PC-3 (cell line): ENCODE measurements at regions not wholly inside any gene's neighbourhood (a gene's known extent, or its start where the extent isn't known, plus 50 kb on each side); places are given as distances from the start of the nearest gene placed in this dataset.

Experiments used
- ATAC-seq: fragments of 200-7000 bp; cut with Tn5 transposase; 2 replicates; pipeline ENCODE4 v1.9.1; 2020; ENCODE audit warnings: mild to moderate bottlenecking, moderate library complexity
- BruUV-seq: library from RNA; stranded (reverse); fragments of 400-500 nt; replicated peaks from 2 replicates; lab custom pipeline; 2021; lab: Mats Ljungman, UMichigan
- CTCF ChIA-PET: fragments of 300-600 bp; sonication (Branson Sonifier 250); formaldehyde crosslinking; loops from one replicate; lab custom pipeline; 2022; ENCODE audit warnings: antibody characterized with exemption; lab: Charles Lee
- POLR2A ChIA-PET: fragments of 300-600 bp; sonication (Branson Sonifier 250); formaldehyde crosslinking; loops from one replicate; lab custom pipeline; 2022; ENCODE audit warnings: antibody characterized with exemption; ENCODE audit not compliant: unreplicated experiment; lab: Charles Lee
- DNase-seq: peaks from one replicate; pipeline ENCODE4 v3.0.0-alpha.2; 2015
- H2AFZ ChIP-seq: fragments of 300-600 bp; sonication (generic); 2 replicates; pipeline ENCODE4 v1.6.0; 2016; ENCODE audit warnings: antibody characterized with exemption, low read length
- H3F3A ChIP-seq: fragments of 300-600 bp; sonication (generic); one replicate; pipeline ENCODE4 v1.6.0; 2017; ENCODE audit warnings: antibody characterized with exemption, low read length, control low read depth, mild to moderate bottlenecking; ENCODE audit not compliant: unreplicated experiment
- H3K27ac ChIP-seq: fragments of 300-600 bp; sonication (generic); 2 replicates; pipeline ENCODE4 v1.5.1; 2016; ENCODE audit warnings: mild to moderate bottlenecking, low read length
- H3K27me3 ChIP-seq: fragments of 300-600 bp; sonication (generic); 2 replicates; pipeline ENCODE4 v1.6.1; 2016; ENCODE audit warnings: low read length, mixed read lengths
- H3K36me3 ChIP-seq: fragments of 300-600 bp; sonication (generic); 2 replicates; pipeline ENCODE4 v1.6.1; 2016; ENCODE audit warnings: low read depth, mixed run types, low read length, mixed read lengths
- H3K4me1 ChIP-seq: fragments of 300-600 bp; sonication (generic); 2 replicates; pipeline ENCODE4 v1.5.1; 2016; ENCODE audit warnings: low read length; ENCODE audit not compliant: insufficient read depth
- H3K4me2 ChIP-seq: fragments of 300-600 bp; sonication (generic); 2 replicates; pipeline ENCODE4 v1.6.0; 2016; ENCODE audit warnings: low read length
- H3K4me3 ChIP-seq: fragments of 300-600 bp; sonication (generic); 2 replicates; pipeline ENCODE4 v1.5.1; 2016; ENCODE audit warnings: mild to moderate bottlenecking, low read length, mixed read lengths
- H3K79me2 ChIP-seq: fragments of 300-600 bp; sonication (generic); 2 replicates; pipeline ENCODE4 v1.6.1; 2017; ENCODE audit warnings: low read length, mixed read lengths
- H3K9ac ChIP-seq: fragments of 300-600 bp; sonication (generic); 2 replicates; pipeline ENCODE4 v1.6.0; 2016; ENCODE audit warnings: mild to moderate bottlenecking, low read length
- H3K9me2 ChIP-seq: fragments of 300-600 bp; sonication (generic); replicated peaks from 2 replicates; pipeline ENCODE4 v1.6.1; 2016; ENCODE audit warnings: mixed run types, low read length, mixed read lengths
- H3K9me3 ChIP-seq: fragments of 300-600 bp; sonication (generic); 2 replicates; pipeline ENCODE4 v1.6.1; 2016; ENCODE audit warnings: low read length, mixed read lengths
- H4K20me1 ChIP-seq: fragments of 300-600 bp; sonication (generic); 2 replicates; pipeline ENCODE4 v1.6.1; 2016; ENCODE audit warnings: low read length, mixed read lengths
- EZH2 ChIP-seq: fragments of 300-600 bp; sonication (generic); IDR thresholded peaks from one replicate; pipeline ENCODE4 v1.6.1; 2017; ENCODE audit warnings: antibody characterized with exemption, mild to moderate bottlenecking, low read length; ENCODE audit not compliant: unreplicated experiment
- EZH2phosphoT487 ChIP-seq: fragments of 300-600 bp; sonication (generic); IDR thresholded peaks from 2 replicates; pipeline ENCODE4 v1.6.1; 2018; ENCODE audit warnings: mild to moderate bottlenecking, antibody characterized with exemption, low read length, borderline replicate concordance
- intact Hi-C: fragments of 100-400 bp; cut with micrococcal nuclease; formaldehyde crosslinking; loops from 2 replicates; pipeline ENCODE4 v1.9.0; 2023
- TF ChIP-seq, protein P1 (sequence below): fragments of 300-600 bp; sonication (generic); conservative IDR thresholded peaks from 2 replicates; pipeline ENCODE4 v1.5.1; 2017; ENCODE audit warnings: antibody characterized with exemption, low read depth, mild to moderate bottlenecking, low read length

DNA sequence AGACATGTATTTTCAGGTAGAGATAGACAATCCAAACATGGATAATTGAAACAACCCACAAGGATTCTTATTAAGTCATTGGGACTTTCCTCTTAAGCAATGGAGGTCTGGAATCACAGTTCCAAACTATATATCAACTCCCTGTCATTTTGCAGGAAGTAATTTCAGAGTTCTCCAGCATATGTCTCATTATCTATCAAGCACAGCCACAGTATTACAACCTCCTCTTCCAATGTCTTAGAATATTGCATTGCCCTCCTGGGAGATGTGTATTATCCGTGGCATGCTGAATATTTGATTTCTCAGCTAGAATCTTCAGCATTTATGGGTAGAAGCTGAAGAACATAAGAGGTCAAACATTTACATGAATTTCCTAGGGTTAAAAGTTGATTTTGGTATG is 1255.8 kb downstream of the SORCS1 start:
- ChIA-PET POLR2A (no interaction called here), CTCF (no interaction called here)
- no TSS peak for BruUV-seq
- H2AFZ ChIP-seq = no peak overlapping the region
- H3K9me2 ChIP-seq = no peaks in the 10 kb centered on the region
- H3K36me3 ChIP-seq = no peaks in the 10 kb centered on the region
- no peaks in the 10 kb centered on the region for H3K27me3 ChIP-seq
- no peaks in the 10 kb centered on the region for H3K9me3 ChIP-seq
- H3K4me2 ChIP-seq = no peak overlapping the region
- H3K9ac ChIP-seq = no peak overlapping the region
- no peak overlapping the region for H3K4me3 ChIP-seq
- no peaks in the 10 kb centered on the region for H3F3A ChIP-seq
- DNase-seq = no peak
- intact Hi-C loops = no loop called here
- H3K27ac ChIP-seq = no peak overlapping the region
- ATAC-seq = no peak
- TF ChIP-seq, protein P1, sequence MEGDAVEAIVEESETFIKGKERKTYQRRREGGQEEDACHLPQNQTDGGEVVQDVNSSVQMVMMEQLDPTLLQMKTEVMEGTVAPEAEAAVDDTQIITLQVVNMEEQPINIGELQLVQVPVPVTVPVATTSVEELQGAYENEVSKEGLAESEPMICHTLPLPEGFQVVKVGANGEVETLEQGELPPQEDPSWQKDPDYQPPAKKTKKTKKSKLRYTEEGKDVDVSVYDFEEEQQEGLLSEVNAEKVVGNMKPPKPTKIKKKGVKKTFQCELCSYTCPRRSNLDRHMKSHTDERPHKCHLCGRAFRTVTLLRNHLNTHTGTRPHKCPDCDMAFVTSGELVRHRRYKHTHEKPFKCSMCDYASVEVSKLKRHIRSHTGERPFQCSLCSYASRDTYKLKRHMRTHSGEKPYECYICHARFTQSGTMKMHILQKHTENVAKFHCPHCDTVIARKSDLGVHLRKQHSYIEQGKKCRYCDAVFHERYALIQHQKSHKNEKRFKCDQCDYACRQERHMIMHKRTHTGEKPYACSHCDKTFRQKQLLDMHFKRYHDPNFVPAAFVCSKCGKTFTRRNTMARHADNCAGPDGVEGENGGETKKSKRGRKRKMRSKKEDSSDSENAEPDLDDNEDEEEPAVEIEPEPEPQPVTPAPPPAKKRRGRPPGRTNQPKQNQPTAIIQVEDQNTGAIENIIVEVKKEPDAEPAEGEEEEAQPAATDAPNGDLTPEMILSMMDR = no peak
- TF ChIP-seq EZH2phosphoT487 = no peak
- TF ChIP-seq EZH2 = no peak
- H3K4me1 ChIP-seq = no peaks in the 10 kb centered on the region
- H3K79me2 ChIP-seq = no peaks in the 10 kb centered on the region
- H4K20me1 ChIP-seq = no peaks in the 10 kb centered on the region

- ATAC-seq (no peak), DNase-seq (no peak)
- Histone ChIP-seq H2AFZ (no peak overlapping the region), H3K79me2 (no peaks in the 10 kb centered on the region), H3K27me3 (no peaks in the 10 kb centered on the region), H3K4me3 (no peak overlapping the region), H3K9me2 (no peaks in the 10 kb centered on the region), H3F3A (no peaks in the 10 kb centered on the region), H3K4me1 (no peaks in the 10 kb centered on the region), H4K20me1 (no peaks in the 10 kb centered on the region), H3K9me3 (no peaks in the 10 kb centered on the region), H3K36me3 (no peaks in the 10 kb centered on the region), H3K27ac (no peak overlapping the region), H3K9ac (no peak overlapping the region), H3K4me2 (no peak overlapping the region)
- ChIA-PET POLR2A (no interaction called here), CTCF (no interaction called here)
- TF ChIP-seq EZH2phosphoT487 = no peak
- TF ChIP-seq, protein P1 = no peak
- BruUV-seq = no TSS peak
- intact Hi-C loops = no loop called here
These were observed 1244.4 kb downstream of the SORCS3 start for GRCh38 chr10:105885495-105885894.

DNA sequence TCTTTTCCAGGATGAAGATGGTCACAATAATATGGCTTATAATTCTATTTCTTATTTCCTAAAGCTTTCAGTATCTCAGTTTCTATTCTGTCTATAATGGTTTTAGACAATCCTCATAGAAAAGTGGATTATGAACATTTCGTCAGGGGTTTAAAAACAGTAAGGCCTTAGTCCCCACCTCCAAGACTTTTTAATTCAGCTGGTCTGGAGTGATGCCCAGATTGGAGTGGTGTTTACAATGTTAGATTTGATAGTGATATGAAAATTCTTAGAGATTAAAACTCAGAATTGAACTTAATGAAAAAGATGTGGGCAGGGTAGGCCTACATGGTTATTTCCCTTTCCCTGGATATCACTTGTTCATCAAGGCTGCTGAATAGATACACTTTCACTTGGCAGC is 1238.3 kb downstream of the SORCS3 start:
- DNase-seq = no peak
- Histone ChIP-seq H3K9me3 (no peaks in the 10 kb centered on the region), H3K9me2 (no peaks in the 10 kb centered on the region), H3K4me1 (no peaks in the 10 kb centered on the region), H3K4me2 (no peak overlapping the region), H3K4me3 (no peak overlapping the region), H3K27ac (no peak overlapping the region), H3K79me2 (no peaks in the 10 kb centered on the region), H3K36me3 (no peaks in the 10 kb centered on the region), H3F3A (no peaks in the 10 kb centered on the region), H2AFZ (no peak overlapping the region), H3K9ac (no peak overlapping the region), H3K27me3 (peaks cover 16% of the 10 kb centered on the region; the same call in 1 of the 2 replicates), H4K20me1 (no peaks in the 10 kb centered on the region)
- BruUV-seq = no TSS peak
- no peak for ATAC-seq
- TF ChIP-seq EZH2phosphoT487 (no peak), EZH2 (no peak)
- TF ChIP-seq, protein P1 = no peak
- CTCF ChIA-PET = no interaction called here
- POLR2A ChIA-PET = no interaction called here
- intact Hi-C loops = no loop called here
